Panc1 (cell line): ENCODE measurements at regions not wholly inside any gene's neighbourhood (a gene's known extent, or its start where the extent isn't known, plus 50 kb on each side); places are given as distances from the start of the nearest gene placed in this dataset.

ENCODE experiments used
- ATAC-seq: fragments of 200-7000 bp; cut with Tn5 transposase; 2 replicates; pipeline ENCODE4 v1.9.1; 2020; ENCODE audit warnings: mild to moderate bottlenecking, moderate library complexity
- BruUV-seq: library from RNA; stranded (reverse); fragments of 400-500 nt; replicated peaks from 2 replicates; lab custom pipeline; 2021; lab: Mats Ljungman, UMichigan
- CTCF ChIA-PET: fragments of 300-600 bp; sonication (Branson Sonifier 250); formaldehyde crosslinking; loops from one replicate; lab custom pipeline; 2022; ENCODE audit warnings: antibody characterized with exemption; lab: Charles Lee
- POLR2A ChIA-PET: fragments of 300-600 bp; sonication (Branson Sonifier 250); formaldehyde crosslinking; loops from one replicate; lab custom pipeline; 2022; ENCODE audit warnings: antibody characterized with exemption; lab: Charles Lee
- DNase-seq: peaks from one replicate; pipeline ENCODE4 v3.0.0-alpha.2; 2010; ENCODE audit warnings: low read depth, low spot score
- H3K27ac ChIP-seq: 2 replicates; pipeline ENCODE4 v1.5.1; 2011; ENCODE audit warnings: mild to moderate bottlenecking, low read length, inconsistent platforms
- H3K27me3 ChIP-seq: fragments of 200-500 bp; sonication (Bioruptor generic); 2 replicates; pipeline ENCODE4 v1.6.0; 2014; ENCODE audit warnings: low read length, inconsistent platforms; ENCODE audit not compliant: control insufficient read depth, insufficient read depth
- H3K36me3 ChIP-seq: fragments of 200-500 bp; sonication (Bioruptor generic); 2 replicates; pipeline ENCODE4 v1.5.1; 2014; ENCODE audit warnings: inconsistent platforms, mild to moderate bottlenecking, low read length, moderate library complexity; ENCODE audit not compliant: control insufficient read depth, insufficient read depth
- H3K4me1 ChIP-seq: 2 replicates; pipeline ENCODE4 v1.5.1; 2011; ENCODE audit warnings: inconsistent platforms, mild to moderate bottlenecking, low read length, moderate library complexity; ENCODE audit not compliant: control insufficient read depth, insufficient read depth
- H3K4me3 ChIP-seq, 2 experiments: 2 replicates each; pipeline ENCODE4 v1.5.1; 2011 to 2012; ENCODE audit warnings: low read depth in 2 of 2, low read length in 2 of 2, mild to moderate bottlenecking in 2 of 2, inconsistent platforms in 1 of 2, moderate library complexity in 1 of 2
- H3K9me3 ChIP-seq: fragments of 200-500 bp; sonication (Bioruptor generic); 2 replicates; pipeline ENCODE4 v1.5.1; 2014; ENCODE audit warnings: low read depth, mild to moderate bottlenecking, inconsistent platforms, low read length, moderate library complexity; ENCODE audit not compliant: control insufficient read depth, insufficient read depth
- POLR2AphosphoS5 ChIP-seq: IDR thresholded peaks from 2 replicates; pipeline ENCODE4 v1.6.1; 2012; ENCODE audit warnings: mild to moderate bottlenecking, low read depth, low read length, moderate library complexity
- REST ChIP-seq, 2 experiments: IDR thresholded peaks; 2 replicates each; pipeline ENCODE4 v1.6.1; 2011 to 2012; ENCODE audit warnings: low read depth in 2 of 2, control low read depth in 1 of 2, low read length in 1 of 2, mild to moderate bottlenecking in 1 of 2, moderate library complexity in 1 of 2; ENCODE audit not compliant: insufficient read depth in 1 of 2
- SIN3A ChIP-seq: IDR thresholded peaks from 2 replicates; pipeline ENCODE4 v1.6.1; 2012; ENCODE audit warnings: low read depth, mild to moderate bottlenecking, low read length, moderate library complexity, borderline replicate concordance; ENCODE audit not compliant: insufficient read depth
- TCF7L2 ChIP-seq: IDR thresholded peaks from 2 replicates; pipeline ENCODE4 v1.6.1; 2011; ENCODE audit warnings: mild to moderate bottlenecking, low read depth, low read length, inconsistent platforms
- in situ Hi-C: cut with HindIII; loops from 2 replicates; pipeline ENCODE4 v1.10.0; 2016; ENCODE audit warnings: low sequenced_read_pairs, low pct_unique_long_range_greater_than_20kb
- intact Hi-C: fragments of 100-400 bp; cut with micrococcal nuclease; formaldehyde crosslinking; loops from one replicate; pipeline ENCODE4 v1.10.0; 2022; ENCODE audit not compliant: unreplicated experiment
- TF ChIP-seq, protein P1 (sequence below): fragments of 450-650 bp; IDR thresholded peaks from 2 replicates; pipeline ENCODE4 v1.5.1; 2017; ENCODE audit warnings: mild to moderate bottlenecking

GRCh38 chr12:116636608-116637519 is 77.7 kb downstream of the MAP1LC3B2 start:
- TF ChIP-seq SIN3A (no peak), REST (IDR thresholded peaks at IDR 0.05; ENCODE audit: insufficient read depth in 1 of 2, low read depth in 2 of 2, low read length in 1 of 2) (no peak), TCF7L2 (no peak), POLR2AphosphoS5 (no peak)
- TF ChIP-seq, protein P1, sequence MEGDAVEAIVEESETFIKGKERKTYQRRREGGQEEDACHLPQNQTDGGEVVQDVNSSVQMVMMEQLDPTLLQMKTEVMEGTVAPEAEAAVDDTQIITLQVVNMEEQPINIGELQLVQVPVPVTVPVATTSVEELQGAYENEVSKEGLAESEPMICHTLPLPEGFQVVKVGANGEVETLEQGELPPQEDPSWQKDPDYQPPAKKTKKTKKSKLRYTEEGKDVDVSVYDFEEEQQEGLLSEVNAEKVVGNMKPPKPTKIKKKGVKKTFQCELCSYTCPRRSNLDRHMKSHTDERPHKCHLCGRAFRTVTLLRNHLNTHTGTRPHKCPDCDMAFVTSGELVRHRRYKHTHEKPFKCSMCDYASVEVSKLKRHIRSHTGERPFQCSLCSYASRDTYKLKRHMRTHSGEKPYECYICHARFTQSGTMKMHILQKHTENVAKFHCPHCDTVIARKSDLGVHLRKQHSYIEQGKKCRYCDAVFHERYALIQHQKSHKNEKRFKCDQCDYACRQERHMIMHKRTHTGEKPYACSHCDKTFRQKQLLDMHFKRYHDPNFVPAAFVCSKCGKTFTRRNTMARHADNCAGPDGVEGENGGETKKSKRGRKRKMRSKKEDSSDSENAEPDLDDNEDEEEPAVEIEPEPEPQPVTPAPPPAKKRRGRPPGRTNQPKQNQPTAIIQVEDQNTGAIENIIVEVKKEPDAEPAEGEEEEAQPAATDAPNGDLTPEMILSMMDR, result no peak
- ATAC-seq (no peak), DNase-seq (no peak)
- in situ Hi-C loops, result no loop called here
- no TSS peak for BruUV-seq
- intact Hi-C loops, result no loop called here
- Histone ChIP-seq H3K4me3 (no peak overlapping the region), H3K9me3 (no peaks in the 10 kb centered on the region), H3K27ac (no peak overlapping the region), H3K27me3 (no peaks in the 10 kb centered on the region), H3K36me3 (no peaks in the 10 kb centered on the region), H3K4me1 (no peaks in the 10 kb centered on the region)
- ChIA-PET CTCF (no interaction called here), POLR2A (no interaction called here)

DNA sequence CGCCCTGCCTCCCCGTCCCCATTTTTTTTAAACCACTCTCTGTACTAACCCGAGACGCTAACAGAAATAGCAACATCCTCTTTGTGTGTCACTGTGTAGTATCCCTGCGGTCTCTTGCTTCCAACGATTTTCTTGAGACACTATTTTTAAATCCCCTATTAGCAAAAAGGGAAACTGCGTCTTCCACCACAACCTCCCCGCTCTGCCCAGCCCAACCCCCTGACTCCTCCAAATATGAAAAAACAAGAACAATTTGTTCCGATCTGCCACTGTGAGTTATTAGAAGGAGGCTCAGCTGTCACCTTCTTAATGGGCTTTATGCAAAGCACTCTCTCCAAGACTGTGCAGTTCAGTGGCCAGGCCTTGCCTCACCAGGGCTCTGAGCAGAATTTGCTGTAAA is 76.3 kb downstream of the MAP1LC3B2 start:
- intact Hi-C loops, result no loop called here
- no peak for ATAC-seq

More for the DNA sequence above, 76.3 kb downstream of the MAP1LC3B2 start:
- H3K4me3 ChIP-seq, result no peak overlapping the region
- BruUV-seq, result no TSS peak
- no peaks in the 10 kb centered on the region for H3K4me1 ChIP-seq
- in situ Hi-C loops, result no loop called here
- ChIA-PET POLR2A (no interaction called here), CTCF (no interaction called here)
- DNase-seq, result no peak
- TF ChIP-seq REST (IDR thresholded peaks at IDR 0.05; ENCODE audit: insufficient read depth in 1 of 2, low read depth in 2 of 2, low read length in 1 of 2), result no peak
- no peak for TF ChIP-seq TCF7L2
- no peak for TF ChIP-seq POLR2AphosphoS5
- TF ChIP-seq SIN3A, result no peak
- TF ChIP-seq, protein P1, result no peak
- H3K27ac ChIP-seq, result no peak overlapping the region
- no peaks in the 10 kb centered on the region for H3K36me3 ChIP-seq
- no peaks in the 10 kb centered on the region for H3K27me3 ChIP-seq
- no peaks in the 10 kb centered on the region for H3K9me3 ChIP-seq
